Heart left ventricle (tissue), 13 donors: ENCODE measurements at regions not wholly inside any gene's neighbourhood (a gene's known extent, or its start where the extent isn't known, plus 50 kb on each side); places are given as distances from the start of the nearest gene placed in this dataset.

Source experiments
- POLR2A ChIP-seq, 2 donors: fragments of 450-650 bp; IDR thresholded peaks; one replicate each; pipeline ENCODE4 v1.6.1; 2017; ENCODE audit warnings: antibody characterized with exemption in 2 of 2, mild to moderate bottlenecking in 2 of 2, moderate library complexity in 2 of 2
- TF ChIP-seq, protein P1 (sequence below), 12 donors: fragments of 200-600 bp; sonication (generic) in 4 of 12; IDR thresholded peaks; one replicate each; pipeline versions ENCODE4 v1.5.0 to v1.8.0; 2018 to 2022; ENCODE audit warnings: antibody characterized with exemption in 12 of 12, mild to moderate bottlenecking in 5 of 12
- donor health status: ischemic (EF 13 %, LVEDD 7.1; RV severe dilation, severe dysfunction).
- donor health status: DM: no; HTN: yes; CAD: no.
- donor health status: DM: no; HTN: no; CAD: no.
- donor health status: ischemic (EF 25% LVEDD 6.9; RV normal size, moderate dysfunction).
- donor health status: ischemic (EF 25% LVEDD 5.7; RV mildly dilated, moderate dysfunction).
- donor health status: ischemic (EF 35%, LVEDD 5.7; RV mildly dilated, moderate dysfunction).
- donor health status: nonischemic (EF 11% LVEDD 7.7; RV severe dilation, severe dysfunction).
- donor health status: DM: yes; HTN: yes; CAD: no.
- donor health status: PGD.
- donor health status: ischemic (EF 29% LVEDD 5.4; RV normal size, mild dysfunction).
- donor health status: nonischemic (EF 23%, LVEDD 6.1; RV moderate dilation, normal function).

GRCh38 chr7:7099584-7100014, 82.7 kb upstream of the C1GALT1 start:
- TF ChIP-seq, protein P1, sequence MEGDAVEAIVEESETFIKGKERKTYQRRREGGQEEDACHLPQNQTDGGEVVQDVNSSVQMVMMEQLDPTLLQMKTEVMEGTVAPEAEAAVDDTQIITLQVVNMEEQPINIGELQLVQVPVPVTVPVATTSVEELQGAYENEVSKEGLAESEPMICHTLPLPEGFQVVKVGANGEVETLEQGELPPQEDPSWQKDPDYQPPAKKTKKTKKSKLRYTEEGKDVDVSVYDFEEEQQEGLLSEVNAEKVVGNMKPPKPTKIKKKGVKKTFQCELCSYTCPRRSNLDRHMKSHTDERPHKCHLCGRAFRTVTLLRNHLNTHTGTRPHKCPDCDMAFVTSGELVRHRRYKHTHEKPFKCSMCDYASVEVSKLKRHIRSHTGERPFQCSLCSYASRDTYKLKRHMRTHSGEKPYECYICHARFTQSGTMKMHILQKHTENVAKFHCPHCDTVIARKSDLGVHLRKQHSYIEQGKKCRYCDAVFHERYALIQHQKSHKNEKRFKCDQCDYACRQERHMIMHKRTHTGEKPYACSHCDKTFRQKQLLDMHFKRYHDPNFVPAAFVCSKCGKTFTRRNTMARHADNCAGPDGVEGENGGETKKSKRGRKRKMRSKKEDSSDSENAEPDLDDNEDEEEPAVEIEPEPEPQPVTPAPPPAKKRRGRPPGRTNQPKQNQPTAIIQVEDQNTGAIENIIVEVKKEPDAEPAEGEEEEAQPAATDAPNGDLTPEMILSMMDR (IDR thresholded peaks at IDR 0.05) = no peak
- TF ChIP-seq POLR2A (IDR thresholded peaks at IDR 0.05) = no peak
